AG04450 (cell line): ENCODE measurements at regions not wholly inside any gene's neighbourhood (a gene's known extent, or its start where the extent isn't known, plus 50 kb on each side); places are given as distances from the start of the nearest gene placed in this dataset.

Experiments
- CTCF ChIA-PET: fragments of 300-600, 350-600 bp; formaldehyde crosslinking; extraction: SDS; loops from one replicate; lab custom pipeline; 2022; ENCODE audit warnings: antibody characterized with exemption, inconsistent platforms; lab: Charles Lee
- POLR2A ChIA-PET: fragments of 350-600 bp; formaldehyde crosslinking; extraction: SDS; loops from one replicate; lab custom pipeline; 2021; ENCODE audit warnings: antibody characterized with exemption, inconsistent platforms; lab: Yijun Ruan, JAX
- DNase-seq: peaks from one replicate; pipeline ENCODE4 v3.0.0-alpha.2; 2011; ENCODE audit warnings: low read depth, low spot score
- H3K27ac ChIP-seq: one replicate; pipeline ENCODE4 v1.5.1; 2012; ENCODE audit warnings: low read depth, low read length, control low read depth
- H3K27me3 ChIP-seq: one replicate; pipeline ENCODE4 v1.6.0; 2012; ENCODE audit warnings: low read length; ENCODE audit not compliant: control insufficient read depth, insufficient read depth
- H3K4me3 ChIP-seq: 2 replicates; pipeline ENCODE4 v1.5.1; 2011; ENCODE audit warnings: mild to moderate bottlenecking, low read depth, low read length, control low read depth
- H3K9me3 ChIP-seq: 2 replicates; pipeline ENCODE4 v1.5.1; 2012; ENCODE audit warnings: low read length; ENCODE audit not compliant: control insufficient read depth, insufficient read depth
- TF ChIP-seq, protein P1 (sequence below): IDR thresholded peaks from 2 replicates; pipeline ENCODE4 v1.5.1; 2011; ENCODE audit warnings: low read depth, low read length, control low read depth, inconsistent platforms

DNA sequence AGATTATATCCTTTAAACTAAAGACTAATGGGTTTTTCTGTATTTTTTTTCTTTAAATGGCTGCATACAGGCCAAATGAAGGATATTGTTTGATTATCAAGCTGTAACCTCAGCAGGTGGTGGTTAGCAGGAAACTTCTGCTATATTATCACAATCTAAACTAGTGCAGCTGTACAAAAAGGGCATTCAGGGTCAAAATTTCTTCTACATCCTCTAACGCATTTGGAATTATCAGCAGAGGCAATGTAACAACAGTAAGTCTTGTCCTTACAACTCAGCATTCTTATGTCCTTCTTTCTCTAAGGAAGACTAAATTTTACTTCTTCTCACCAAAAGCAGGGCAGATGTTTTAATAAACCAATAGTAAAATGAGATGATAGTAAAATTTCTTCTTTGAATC lies 135.8 kb upstream of the FN1 start:
- Histone ChIP-seq H3K27ac (no peak overlapping the region), H3K9me3 (no peaks in the 10 kb centered on the region), H3K27me3 (no peaks in the 10 kb centered on the region), H3K4me3 (no peak overlapping the region)
- CTCF ChIA-PET: no interaction called here
- DNase-seq: no peak
- POLR2A ChIA-PET: no interaction called here
- TF ChIP-seq, protein P1, sequence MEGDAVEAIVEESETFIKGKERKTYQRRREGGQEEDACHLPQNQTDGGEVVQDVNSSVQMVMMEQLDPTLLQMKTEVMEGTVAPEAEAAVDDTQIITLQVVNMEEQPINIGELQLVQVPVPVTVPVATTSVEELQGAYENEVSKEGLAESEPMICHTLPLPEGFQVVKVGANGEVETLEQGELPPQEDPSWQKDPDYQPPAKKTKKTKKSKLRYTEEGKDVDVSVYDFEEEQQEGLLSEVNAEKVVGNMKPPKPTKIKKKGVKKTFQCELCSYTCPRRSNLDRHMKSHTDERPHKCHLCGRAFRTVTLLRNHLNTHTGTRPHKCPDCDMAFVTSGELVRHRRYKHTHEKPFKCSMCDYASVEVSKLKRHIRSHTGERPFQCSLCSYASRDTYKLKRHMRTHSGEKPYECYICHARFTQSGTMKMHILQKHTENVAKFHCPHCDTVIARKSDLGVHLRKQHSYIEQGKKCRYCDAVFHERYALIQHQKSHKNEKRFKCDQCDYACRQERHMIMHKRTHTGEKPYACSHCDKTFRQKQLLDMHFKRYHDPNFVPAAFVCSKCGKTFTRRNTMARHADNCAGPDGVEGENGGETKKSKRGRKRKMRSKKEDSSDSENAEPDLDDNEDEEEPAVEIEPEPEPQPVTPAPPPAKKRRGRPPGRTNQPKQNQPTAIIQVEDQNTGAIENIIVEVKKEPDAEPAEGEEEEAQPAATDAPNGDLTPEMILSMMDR: no peak

DNA sequence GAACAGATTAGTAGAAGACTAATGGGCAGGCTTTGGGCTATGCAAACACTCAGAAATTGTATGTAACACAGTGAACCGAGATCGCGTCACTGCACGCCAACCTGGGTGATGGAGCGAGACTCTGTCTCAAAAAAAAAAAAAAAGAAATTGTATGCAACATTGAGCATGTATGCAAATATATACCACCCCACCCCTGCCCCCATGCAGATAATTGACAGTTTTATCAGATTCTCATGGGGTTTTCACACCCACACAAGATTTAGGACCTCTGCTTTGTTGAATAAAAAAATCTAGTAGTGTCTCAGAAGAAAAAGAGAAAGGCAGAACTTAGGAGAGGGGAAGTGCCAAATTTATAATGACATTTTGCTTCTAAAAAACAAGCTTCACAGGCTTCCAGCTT lies 131.6 kb upstream of the FN1 start:
- no peak for DNase-seq
- Histone ChIP-seq H3K4me3 (no peak overlapping the region), H3K27ac (no peak overlapping the region), H3K9me3 (no peaks in the 10 kb centered on the region), H3K27me3 (no peaks in the 10 kb centered on the region)
- ChIA-PET POLR2A (interaction anchor here (0.6 to 1.1 kb wide), 2 partner anchors 27 to 91 kb away, joined by 3 to 4 read pairs; no protein-coding TSS in a partner anchor), CTCF (no interaction called here)
- TF ChIP-seq, protein P1: no peak

DNA sequence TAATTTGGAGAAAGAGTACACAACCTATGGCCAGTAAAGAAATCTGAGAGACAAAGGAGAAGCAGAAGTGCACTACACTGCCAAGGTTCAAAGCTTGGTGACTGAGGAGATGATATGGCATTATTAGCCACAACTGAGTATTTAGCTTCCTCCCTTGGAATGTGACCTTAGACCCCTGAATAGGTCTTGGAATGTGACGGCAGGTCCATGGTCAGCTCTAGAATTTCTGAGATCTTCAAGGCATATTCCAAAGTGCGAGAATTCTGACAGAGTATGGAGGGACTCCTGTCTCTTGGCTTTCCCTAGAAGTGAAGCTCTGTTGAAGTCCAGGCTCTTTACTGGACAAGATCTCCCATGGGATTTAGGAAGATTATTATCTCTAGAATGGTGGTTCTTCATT lies 130.0 kb upstream of the FN1 start:
- TF ChIP-seq, protein P1: no peak
- DNase-seq: no peak
- Histone ChIP-seq H3K27ac (no peak overlapping the region), H3K27me3 (no peaks in the 10 kb centered on the region), H3K9me3 (no peaks in the 10 kb centered on the region), H3K4me3 (no peak overlapping the region)
- ChIA-PET CTCF (no interaction called here), POLR2A (no interaction called here)

DNA sequence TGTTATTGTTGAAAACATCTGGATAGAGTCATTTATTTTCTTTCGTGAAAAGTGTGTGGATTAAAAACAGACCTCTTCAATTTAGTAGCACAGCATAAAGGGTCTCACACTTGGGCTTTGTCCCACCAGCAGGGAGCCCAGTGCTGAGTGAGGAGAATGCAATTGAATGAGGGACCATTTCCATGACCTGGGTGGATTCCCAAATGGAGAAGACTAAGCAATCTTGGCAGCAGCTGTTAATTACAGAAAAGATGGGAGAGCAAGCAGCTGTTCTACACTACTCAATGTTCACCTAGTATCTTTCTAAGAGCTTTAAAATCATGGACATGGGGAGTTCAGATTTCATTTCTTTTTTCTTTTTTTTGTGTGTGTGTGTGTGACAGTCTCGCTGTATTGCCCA lies 121.8 kb upstream of the FN1 start:
- DNase-seq: no peak
- TF ChIP-seq, protein P1: no peak
- CTCF ChIA-PET: no interaction called here
- POLR2A ChIA-PET: interaction anchor here (0.6 kb wide), 1 partner anchor 9 kb away, joined by 3 read pairs; no protein-coding TSS in a partner anchor
- H3K9me3 ChIP-seq: no peaks in the 10 kb centered on the region
- no peak overlapping the region for H3K27ac ChIP-seq
- no peak overlapping the region for H3K4me3 ChIP-seq
- H3K27me3 ChIP-seq: no peaks in the 10 kb centered on the region

DNA sequence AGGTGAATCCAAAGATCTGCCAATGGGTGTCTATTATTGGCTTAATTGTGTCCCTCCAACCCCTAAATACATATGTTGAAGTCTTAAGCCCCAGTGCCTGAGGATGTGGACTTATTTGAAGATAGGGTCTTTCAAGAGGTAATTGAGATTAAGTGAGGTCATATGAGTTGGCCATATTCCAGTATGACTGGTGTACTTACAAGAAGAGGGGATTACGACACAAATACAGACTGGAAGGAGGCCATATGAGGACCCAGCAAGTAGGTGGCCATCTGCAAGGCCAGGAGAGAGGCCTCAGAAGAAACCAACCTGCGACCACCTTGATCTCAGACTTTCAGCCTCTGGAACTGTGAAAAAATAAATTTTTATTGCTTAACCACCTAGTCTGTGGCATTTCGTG lies 121.1 kb upstream of the FN1 start:
- H3K9me3 ChIP-seq: no peaks in the 10 kb centered on the region
- DNase-seq: no peak
- ChIA-PET CTCF (no interaction called here), POLR2A (no interaction called here)
- TF ChIP-seq, protein P1: no peak
- H3K27ac ChIP-seq: no peak overlapping the region
- H3K27me3 ChIP-seq: no peaks in the 10 kb centered on the region
- H3K4me3 ChIP-seq: no peak overlapping the region
